Right lobe of liver (tissue), 4 donors: ENCODE measurements at regions not wholly inside any gene's neighbourhood (a gene's known extent, or its start where the extent isn't known, plus 50 kb on each side); places are given as distances from the start of the nearest gene placed in this dataset.

Experiments used
- POLR2A ChIP-seq: fragments of 450-650 bp; IDR thresholded peaks from one replicate; pipeline ENCODE4 v1.6.1; 2017; ENCODE audit warnings: antibody characterized with exemption, mild to moderate bottlenecking
- TF ChIP-seq, protein P1 (sequence below), 4 donors: fragments of 200-600 bp in 3 of 4; fragments of 450-650 bp in 1 of 4; IDR thresholded peaks; one replicate each; pipeline versions ENCODE4 v1.5.1 to v1.8.0; 2016 to 2022; ENCODE audit warnings: antibody characterized with exemption in 4 of 4, mild to moderate bottlenecking in 2 of 4
- donor health status: DM: no; HTN: no; CAD: no.
- donor health status: DM: no; HTN: no; CAD: no.
- donor health status: DM: no; HTN: yes; CAD: no.

DNA sequence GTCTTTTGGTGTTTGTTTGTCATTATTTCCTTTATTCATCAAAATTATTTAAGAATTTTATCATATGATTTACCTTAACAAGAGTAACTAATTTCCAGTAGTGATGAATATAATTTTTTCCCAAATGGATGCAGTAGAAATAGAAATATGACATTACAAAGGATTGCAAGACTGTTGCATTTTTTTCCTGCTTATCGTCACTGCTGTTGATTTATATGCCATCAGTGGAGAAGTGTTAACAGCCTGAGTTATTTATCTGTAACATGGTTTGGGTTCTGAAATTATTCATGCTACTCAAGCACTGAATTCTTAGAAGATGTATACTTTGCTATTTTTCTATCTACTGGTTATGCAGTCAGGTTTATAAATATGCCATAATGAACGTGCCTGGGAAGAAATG lies 68.6 kb downstream of the TMEM100 start:
- TF ChIP-seq, protein P1, sequence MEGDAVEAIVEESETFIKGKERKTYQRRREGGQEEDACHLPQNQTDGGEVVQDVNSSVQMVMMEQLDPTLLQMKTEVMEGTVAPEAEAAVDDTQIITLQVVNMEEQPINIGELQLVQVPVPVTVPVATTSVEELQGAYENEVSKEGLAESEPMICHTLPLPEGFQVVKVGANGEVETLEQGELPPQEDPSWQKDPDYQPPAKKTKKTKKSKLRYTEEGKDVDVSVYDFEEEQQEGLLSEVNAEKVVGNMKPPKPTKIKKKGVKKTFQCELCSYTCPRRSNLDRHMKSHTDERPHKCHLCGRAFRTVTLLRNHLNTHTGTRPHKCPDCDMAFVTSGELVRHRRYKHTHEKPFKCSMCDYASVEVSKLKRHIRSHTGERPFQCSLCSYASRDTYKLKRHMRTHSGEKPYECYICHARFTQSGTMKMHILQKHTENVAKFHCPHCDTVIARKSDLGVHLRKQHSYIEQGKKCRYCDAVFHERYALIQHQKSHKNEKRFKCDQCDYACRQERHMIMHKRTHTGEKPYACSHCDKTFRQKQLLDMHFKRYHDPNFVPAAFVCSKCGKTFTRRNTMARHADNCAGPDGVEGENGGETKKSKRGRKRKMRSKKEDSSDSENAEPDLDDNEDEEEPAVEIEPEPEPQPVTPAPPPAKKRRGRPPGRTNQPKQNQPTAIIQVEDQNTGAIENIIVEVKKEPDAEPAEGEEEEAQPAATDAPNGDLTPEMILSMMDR (IDR thresholded peaks at IDR 0.05) = no peak
- TF ChIP-seq POLR2A = no peak
